Colonic mucosa (tissue), 4 donors: ENCODE measurements at regions not wholly inside any gene's neighbourhood (a gene's known extent, or its start where the extent isn't known, plus 50 kb on each side); places are given as distances from the start of the nearest gene placed in this dataset.

Experiments used
- DNase-seq: peaks from one replicate; pipeline ENCODE4 v3.0.0-alpha.2; 2020
- H3K27ac ChIP-seq: fragments of 200-600 bp; one replicate; pipeline ENCODE4 v1.8.0; 2021
- H3K27me3 ChIP-seq: fragments of 200-600 bp; one replicate; pipeline ENCODE4 v1.8.0; 2021
- H3K36me3 ChIP-seq: fragments of 200-600 bp; one replicate; pipeline ENCODE4 v1.8.0; 2021
- H3K4me1 ChIP-seq: fragments of 200-600 bp; one replicate; pipeline ENCODE4 v1.8.0; 2021; ENCODE audit warnings: mild to moderate bottlenecking
- H3K4me3 ChIP-seq: fragments of 200-600 bp; one replicate; pipeline ENCODE4 v1.8.0; 2021
- H3K9ac ChIP-seq, 2 donors: one replicate each; pipeline ENCODE4 v1.7.0; 2013; ENCODE audit warnings: control low read depth in 2 of 2, low read depth in 2 of 2, low read length in 2 of 2
- H3K9me3 ChIP-seq: fragments of 200-600 bp; one replicate; pipeline ENCODE4 v1.8.0; 2021
- CTCF ChIP-seq: fragments of 200-600 bp; IDR thresholded peaks from one replicate; pipeline ENCODE4 v1.8.0; 2022; ENCODE audit warnings: antibody characterized with exemption, mild to moderate bottlenecking
- intact Hi-C: fragments of 100-400 bp; cut with DNase I; formaldehyde crosslinking; loops from one replicate; pipeline ENCODE4 v1.14.1; 2022
- donor health status: healthy.
- donor health status: DM: no; HTN: no; CAD: no.
- donor health status: DM: no; HTN: no; CAD: no.

- no peak overlapping the region for H3K9ac ChIP-seq
- DNase-seq: no peak
- H3K4me3 ChIP-seq: no peak overlapping the region
- intact Hi-C loops: no loop called here
- TF ChIP-seq CTCF: no peak
- no peaks in the 10 kb centered on the region for H3K36me3 ChIP-seq
- H3K27me3 ChIP-seq: no peaks in the 10 kb centered on the region
- H3K27ac ChIP-seq: no peak overlapping the region
- no peaks in the 10 kb centered on the region for H3K4me1 ChIP-seq
- no peaks in the 10 kb centered on the region for H3K9me3 ChIP-seq
Measured at GRCh38 chr9:135278586-135278985, 191.1 kb downstream of the OLFM1 start.

- TF ChIP-seq CTCF: no peak
- Histone ChIP-seq H3K36me3 (no peaks in the 10 kb centered on the region), H3K4me1 (no peaks in the 10 kb centered on the region), H3K27me3 (no peaks in the 10 kb centered on the region), H3K4me3 (no peak overlapping the region), H3K27ac (no peak overlapping the region), H3K9ac (no peak overlapping the region), H3K9me3 (no peaks in the 10 kb centered on the region)
- no peak for DNase-seq
- intact Hi-C loops: no loop called here
Measured at GRCh38 chr9:135279385-135279784, 191.9 kb downstream of the OLFM1 start.

GRCh38 chr9:135279834-135280393 lies 192.4 kb downstream of the OLFM1 start:
- Histone ChIP-seq H3K9ac (no peak overlapping the region), H3K4me1 (no peaks in the 10 kb centered on the region), H3K9me3 (no peaks in the 10 kb centered on the region), H3K4me3 (no peak overlapping the region), H3K27ac (no peak overlapping the region), H3K36me3 (no peaks in the 10 kb centered on the region), H3K27me3 (no peaks in the 10 kb centered on the region)
- intact Hi-C loops: no loop called here
- DNase-seq: no peak
- TF ChIP-seq CTCF: no peak

- no peaks in the 10 kb centered on the region for H3K9me3 ChIP-seq
- DNase-seq: no peak
- no peaks in the 10 kb centered on the region for H3K27me3 ChIP-seq
Measured at GRCh38 chr9:135280666-135281065, 193.2 kb downstream of the OLFM1 start.

GRCh38 chr9:135281151-135281550 lies 193.7 kb downstream of the OLFM1 start:
- Histone ChIP-seq H3K9me3 (no peaks in the 10 kb centered on the region), H3K27me3 (no peaks in the 10 kb centered on the region), H3K4me1 (no peaks in the 10 kb centered on the region), H3K4me3 (no peak overlapping the region), H3K9ac (no peak overlapping the region), H3K27ac (no peak overlapping the region), H3K36me3 (no peaks in the 10 kb centered on the region)
- intact Hi-C loops: no loop called here
- TF ChIP-seq CTCF: no peak
- DNase-seq: no peak

More at GRCh38 chr9:135280666-135281065, 193.2 kb downstream of the OLFM1 start:
- Histone ChIP-seq H3K4me3 (no peak overlapping the region), H3K4me1 (no peaks in the 10 kb centered on the region), H3K9ac (no peak overlapping the region), H3K36me3 (no peaks in the 10 kb centered on the region), H3K27ac (no peak overlapping the region)
- intact Hi-C loops: no loop called here
- TF ChIP-seq CTCF: no peak
